GM12878 (cell line): ENCODE measurements at regions not wholly inside any gene's neighbourhood (a gene's known extent, or its start where the extent isn't known, plus 50 kb on each side); places are given as distances from the start of the nearest gene placed in this dataset.

Experiments used
- ATAC-seq: fragments of 200-7000 bp; cut with Tn5 transposase; 3 replicates; pipeline ENCODE4 v1.9.1; 2020; ENCODE audit warnings: mild to moderate bottlenecking, moderate library complexity
- BruUV-seq: library from RNA; stranded (reverse); fragments of 400-500 nt; replicated peaks from 2 replicates; lab custom pipeline; 2021; lab: Mats Ljungman, UMichigan
- CTCF ChIA-PET: fragments of 300-600 bp; sonication (Branson Sonifier 250); formaldehyde crosslinking; extraction: SDS; loops from one replicate; lab custom pipeline; 2021; ENCODE audit warnings: inconsistent platforms; lab: Yijun Ruan, JAX
- POLR2A ChIA-PET: fragments of 350-600 bp; formaldehyde crosslinking; extraction: SDS; loops from one replicate; lab custom pipeline; 2021; ENCODE audit warnings: inconsistent platforms; lab: Charles Lee
- RAD21 ChIA-PET: fragments of 300-600 bp; sonication (Branson Sonifier 250); formaldehyde crosslinking; loops from one replicate; lab custom pipeline; 2023; ENCODE audit warnings: antibody characterized with exemption; ENCODE audit not compliant: unreplicated experiment; lab: Charles Lee
- SMC1A ChIA-PET: fragments of 300-600 bp; sonication (Branson Sonifier 250); formaldehyde crosslinking; loops from one replicate; lab custom pipeline; 2023; ENCODE audit not compliant: unreplicated experiment, uncharacterized antibody; lab: Charles Lee
- DNase-seq: peaks from one replicate; pipeline ENCODE4 v3.0.0-alpha.2; 2011; ENCODE audit warnings: low read depth, low spot score
- FAIRE-seq: peaks from 3 replicates; lab custom pipeline; 2011; peaks lifted over from hg19 to GRCh38; lab: Jason Lieb, UNC
- H2AFZ ChIP-seq: 2 replicates; pipeline ENCODE4 v1.6.0; 2011; ENCODE audit warnings: low read depth, low read length, control low read depth; ENCODE audit not compliant: control insufficient read depth
- H3K27ac ChIP-seq: 2 replicates; pipeline ENCODE4 v1.5.1; 2011; ENCODE audit warnings: control low read depth; ENCODE audit not compliant: control insufficient read depth, insufficient read depth
- H3K27me3 ChIP-seq, 2 experiments: replicated peaks in 1 of 2; 2 replicates each; pipeline versions ENCODE4 v1.6.0 to v1.6.1; 2011; ENCODE audit warnings: low read length in 1 of 2; ENCODE audit not compliant: control insufficient read depth in 2 of 2, insufficient read depth in 2 of 2
- H3K36me3 ChIP-seq, 2 experiments: 2 replicates each; pipeline ENCODE4 v1.5.1; 2011; ENCODE audit warnings: low read length in 1 of 2; ENCODE audit not compliant: control insufficient read depth in 2 of 2, insufficient read depth in 2 of 2
- H3K4me1 ChIP-seq: 2 replicates; pipeline ENCODE4 v1.6.1; 2011; ENCODE audit warnings: mild to moderate bottlenecking, low read length, moderate library complexity, mixed read lengths; ENCODE audit not compliant: control insufficient read depth, insufficient read depth
- H3K4me2 ChIP-seq: 2 replicates; pipeline ENCODE4 v1.6.0; 2011; ENCODE audit warnings: control low read depth; ENCODE audit not compliant: control insufficient read depth, insufficient read depth
- H3K4me3 ChIP-seq: fragments of 200-600 bp; sonication (generic); 2 replicates; pipeline ENCODE4 v1.5.1; 2016
- H3K79me2 ChIP-seq: 2 replicates; pipeline ENCODE4 v1.6.0; 2011; ENCODE audit warnings: low read length; ENCODE audit not compliant: control insufficient read depth, insufficient read depth
- H3K9ac ChIP-seq: 2 replicates; pipeline ENCODE4 v1.8.0; 2011; ENCODE audit warnings: low read length, control low read depth, mixed read lengths; ENCODE audit not compliant: control insufficient read depth, insufficient read depth
- H3K9me3 ChIP-seq: replicated peaks from 3 replicates; pipeline ENCODE4 v1.5.1; 2011; ENCODE audit warnings: mild to moderate bottlenecking, low read length; ENCODE audit not compliant: control insufficient read depth, insufficient read depth
- H4K20me1 ChIP-seq: 2 replicates; pipeline ENCODE4 v1.6.0; 2011; ENCODE audit not compliant: control insufficient read depth, insufficient read depth
- ATF3 ChIP-seq: IDR thresholded peaks from 2 replicates; pipeline ENCODE4 v1.6.1; 2011; ENCODE audit warnings: low read depth, mild to moderate bottlenecking, low read length, moderate library complexity, borderline replicate concordance; ENCODE audit errors: extremely low read depth
- BRCA1 ChIP-seq: IDR thresholded peaks from 2 replicates; pipeline ENCODE4 v1.6.1; 2011; ENCODE audit warnings: low read depth, low read length, improper control_type of control experiment
- EED ChIP-seq: sonication (generic); IDR thresholded peaks from 2 replicates; pipeline ENCODE4 v1.6.1; 2016; ENCODE audit warnings: antibody characterized with exemption, low read depth
- HSF1 ChIP-seq: fragments of 150-350 bp; IDR thresholded peaks from 2 replicates; pipeline ENCODE4 v1.6.1; 2014; ENCODE audit warnings: mild to moderate bottlenecking, low read depth, low read length
- IKZF2 ChIP-seq, 2 experiments: fragments of 450-650 bp; IDR thresholded peaks; 2 replicates each; pipeline ENCODE4 v1.6.1; 2017; ENCODE audit warnings: mild to moderate bottlenecking in 2 of 2, moderate library complexity in 2 of 2
- NKRF ChIP-seq: fragments of 450-650 bp; conservative IDR thresholded peaks from 2 replicates; pipeline ENCODE4 v1.6.1; 2017; ENCODE audit warnings: mild to moderate bottlenecking, moderate library complexity
- NRF1 ChIP-seq: conservative IDR thresholded peaks from 2 replicates; pipeline ENCODE4 v1.6.1; 2011; ENCODE audit warnings: mild to moderate bottlenecking, low read depth, low read length, improper control_type of control experiment
- POLR2A ChIP-seq: IDR thresholded peaks from 2 replicates; pipeline ENCODE4 v1.6.1; 2011; ENCODE audit warnings: low read depth, mild to moderate bottlenecking, low read length
- PRDM15 ChIP-seq: fragments of 450-650 bp; formaldehyde crosslinking; IDR thresholded peaks from 2 replicates; pipeline ENCODE4 v1.4.0; 2020; ENCODE audit warnings: mild to moderate bottlenecking, moderate library complexity
- SIN3A ChIP-seq: IDR thresholded peaks from 2 replicates; pipeline ENCODE4 v1.6.1; 2012; ENCODE audit warnings: low read depth, low read length, improper control_type of control experiment
- SUZ12 ChIP-seq: fragments of 200-600 bp; sonication (generic); IDR thresholded peaks from one replicate; pipeline ENCODE4 v1.6.1; 2018; ENCODE audit warnings: antibody characterized with exemption, mild to moderate bottlenecking; ENCODE audit not compliant: unreplicated experiment
- WRNIP1 ChIP-seq: IDR thresholded peaks from 2 replicates; pipeline ENCODE4 v1.6.1; 2011; ENCODE audit warnings: low read depth, low read length, improper control_type of control experiment, borderline replicate concordance
- ZBTB11 ChIP-seq: fragments of 450-650 bp; formaldehyde crosslinking; IDR thresholded peaks from 2 replicates; pipeline ENCODE4 v1.5.0; 2022; ENCODE audit warnings: mild to moderate bottlenecking, missing genetic modification characterization
- WGBS: methylation state at CpG from one replicate; pipeline ENCODE4 v1.1.6; 2016; ENCODE audit warnings: low lambda C conversion rate; ENCODE audit not compliant: insufficient replicate concordance, insufficient coverage; ENCODE audit errors: missing lambda C conversion rate; 5-methylcytosine and 5-hydroxymethylcytosine counted together
- in situ Hi-C: fragments of 300-500 bp; cut with MboI; formaldehyde crosslinking; loops from 9 replicates; pipeline ENCODE4 v1.14.3; 2018; ENCODE audit warnings: mixed read lengths
- intact Hi-C: fragments of 100-400 bp; cut with micrococcal nuclease; formaldehyde crosslinking; loops from one replicate; pipeline ENCODE4 v1.14.2; 2022; ENCODE audit not compliant: unreplicated experiment

GRCh38 chr10:130714742-130715467, 578.7 kb downstream of the GLRX3 start:
- Histone ChIP-seq H3K4me2 (no peak overlapping the region), H3K79me2 (no peaks in the 10 kb centered on the region), H2AFZ (no peak overlapping the region), H3K9me3 (no peaks in the 10 kb centered on the region), H3K9ac (no peak overlapping the region), H3K4me1 (no peaks in the 10 kb centered on the region), H3K36me3 (no peaks in the 10 kb centered on the region), H4K20me1 (no peaks in the 10 kb centered on the region), H3K27ac (no peak overlapping the region), H3K27me3 (no peaks in the 10 kb centered on the region), H3K4me3 (no peak overlapping the region)
- ChIA-PET POLR2A (no interaction called here), CTCF (no interaction called here), RAD21 (no interaction called here), SMC1A (no interaction called here)
- no TSS peak for BruUV-seq
- DNase-seq (no peak), FAIRE-seq (no peak), ATAC-seq (no peak)
- in situ Hi-C loops (no loop called here), intact Hi-C loops (no loop called here)
- 2% methylated on average over 20 of the region's 20 CpGs for WGBS
- TF ChIP-seq PRDM15 (CRISPR knock-in tag) (no peak), HSF1 (no peak), NRF1 (no peak), WRNIP1 (no peak), POLR2A (no peak), ATF3 (no peak), BRCA1 (no peak), EED (no peak), SUZ12 (no peak), IKZF2 (IDR thresholded peaks at IDR 0.05) (no peak), NKRF (no peak), ZBTB11 (no peak), SIN3A (no peak)
